H1 (cell line): ENCODE measurements at regions not wholly inside any gene's neighbourhood (a gene's known extent, or its start where the extent isn't known, plus 50 kb on each side); places are given as distances from the start of the nearest gene placed in this dataset.

ENCODE experiments used
- CTCF ChIA-PET: fragments of 300-600 bp; sonication (Branson Sonifier 250); formaldehyde crosslinking; loops from one replicate; lab custom pipeline; 2021; ENCODE audit not compliant: partially characterized antibody; lab: Charles Lee
- POLR2A ChIA-PET: fragments of 300-600 bp; sonication (Branson Sonifier 250); formaldehyde crosslinking; loops from one replicate; lab custom pipeline; 2021; ENCODE audit warnings: inconsistent platforms; ENCODE audit not compliant: partially characterized antibody; lab: Charles Lee
- DNase-seq, 2 experiments: peaks; one replicate each; pipeline versions ENCODE4 v3.0.0 to v3.0.0-alpha.2; 2010 to 2022; ENCODE audit warnings: low spot score in 2 of 2, low read depth in 1 of 2, mixed read lengths in 1 of 2
- FAIRE-seq: peaks from 2 replicates; lab custom pipeline; 2011; peaks lifted over from hg19 to GRCh38; lab: Jason Lieb, UNC
- H2AFZ ChIP-seq: 2 replicates; pipeline ENCODE4 v1.8.1; 2012; ENCODE audit warnings: low read length, inconsistent platforms
- H2AK5ac ChIP-seq: 2 replicates; pipeline ENCODE4 v1.6.1; 2013; ENCODE audit warnings: low read depth, low read length
- H2BK120ac ChIP-seq: replicated peaks from 2 replicates; pipeline ENCODE3; 2013; ENCODE audit warnings: low read depth, low read length, inconsistent platforms
- H2BK12ac ChIP-seq: 2 replicates; pipeline ENCODE4 v1.6.1; 2013; ENCODE audit warnings: low read depth, low read length
- H2BK15ac ChIP-seq: 2 replicates; pipeline ENCODE4 v1.6.1; 2013; ENCODE audit warnings: low read length
- H2BK20ac ChIP-seq: 2 replicates; pipeline ENCODE4 v1.6.1; 2013; ENCODE audit warnings: low read length
- H2BK5ac ChIP-seq: 2 replicates; pipeline ENCODE4 v1.6.1; 2013; ENCODE audit warnings: low read depth, low read length
- H3K14ac ChIP-seq: 2 replicates; pipeline ENCODE4 v1.6.1; 2013; ENCODE audit warnings: inconsistent platforms; ENCODE audit not compliant: insufficient read length
- H3K18ac ChIP-seq: 2 replicates; pipeline ENCODE4 v1.6.1; 2013; ENCODE audit warnings: low read length; ENCODE audit errors: extremely low read depth
- H3K23ac ChIP-seq: 2 replicates; pipeline ENCODE4 v1.6.1; 2013; ENCODE audit warnings: inconsistent platforms; ENCODE audit not compliant: insufficient read length
- H3K23me2 ChIP-seq: 2 replicates; pipeline ENCODE4 v1.6.1; 2013; ENCODE audit warnings: low read depth, low read length
- H3K27ac ChIP-seq: 2 replicates; pipeline ENCODE4 v1.6.1; 2011; ENCODE audit warnings: low read depth, low read length, inconsistent platforms
- H3K27me3 ChIP-seq, 4 experiments: replicated peaks in 1 of 4; 1 replicate in 1 of 4; 2 replicates in 3 of 4; pipeline versions ENCODE4 v1.6.1 to v1.8.1; 2011 to 2013; ENCODE audit warnings: low read length in 3 of 4, mild to moderate bottlenecking in 3 of 4, inconsistent platforms in 2 of 4, mixed read lengths in 2 of 4, moderate library complexity in 1 of 4; ENCODE audit not compliant: control insufficient read depth in 3 of 4, insufficient read depth in 3 of 4; ENCODE audit errors: extremely low read depth in 1 of 4
- H3K36me3 ChIP-seq, 4 experiments: 2 replicates each; pipeline versions ENCODE4 v1.6.1 to v1.8.1; 2011 to 2013; ENCODE audit warnings: mild to moderate bottlenecking in 4 of 4, low read length in 3 of 4, moderate library complexity in 2 of 4, control low read depth in 1 of 4, inconsistent platforms in 1 of 4; ENCODE audit not compliant: insufficient read depth in 4 of 4, control insufficient read depth in 2 of 4
- H3K4ac ChIP-seq: replicated peaks from 2 replicates; pipeline ENCODE3; 2013; ENCODE audit warnings: low read length, low read depth, mixed read lengths, inconsistent platforms; ENCODE audit not compliant: insufficient read length
- H3K4me1 ChIP-seq, 4 experiments: replicated peaks in 1 of 4; 1 replicate in 1 of 4; 2 replicates in 3 of 4; pipeline versions ENCODE4 v1.6.1 to v1.8.1; 2011 to 2013; ENCODE audit warnings: low read length in 3 of 4, inconsistent platforms in 2 of 4, mixed read lengths in 1 of 4; ENCODE audit not compliant: insufficient read depth in 4 of 4, control insufficient read depth in 3 of 4
- H3K4me2 ChIP-seq, 2 experiments: 2 replicates each; pipeline versions ENCODE4 v1.6.1 to v1.8.1; 2011 to 2013; ENCODE audit warnings: low read depth in 2 of 2, low read length in 2 of 2, control low read depth in 1 of 2, inconsistent platforms in 1 of 2, mild to moderate bottlenecking in 1 of 2; ENCODE audit not compliant: insufficient read depth in 1 of 2
- H3K4me3 ChIP-seq, 4 experiments: fragments of 200-600, 300-600 bp in 1 of 4; sonication (generic), shearing (Covaris generic), sonication (Bioruptor Twin) in 1 of 4; 2 replicates each; pipeline versions ENCODE4 v1.5.1 to v1.8.1; 2011 to 2016; ENCODE audit warnings: low read length in 4 of 4, low read depth in 3 of 4, control low read depth in 2 of 4, inconsistent platforms in 2 of 4, mild to moderate bottlenecking in 2 of 4, mixed read lengths in 1 of 4, moderate library complexity in 1 of 4; ENCODE audit not compliant: insufficient read depth in 2 of 4; ENCODE audit errors: extremely low read depth in 1 of 4
- H3K56ac ChIP-seq: replicated peaks from 2 replicates; pipeline ENCODE3; 2013; ENCODE audit warnings: low read depth, mild to moderate bottlenecking, mixed read lengths, low read length, inconsistent platforms; ENCODE audit not compliant: insufficient read length
- H3K79me1 ChIP-seq: 2 replicates; pipeline ENCODE4 v1.6.1; 2013; ENCODE audit warnings: low read depth, low read length, control low read depth
- H3K79me2 ChIP-seq, 2 experiments: 2 replicates each; pipeline versions ENCODE4 v1.6.1 to v1.8.1; 2012 to 2013; ENCODE audit warnings: low read length in 2 of 2, mild to moderate bottlenecking in 2 of 2, inconsistent platforms in 1 of 2; ENCODE audit not compliant: insufficient read depth in 2 of 2, control insufficient read depth in 1 of 2
- H3K9ac ChIP-seq, 4 experiments: replicated peaks in 1 of 4; 1 replicate in 1 of 4; 2 replicates in 3 of 4; pipeline versions ENCODE4 v1.6.1 to v1.8.1; 2011 to 2013; ENCODE audit warnings: low read depth in 3 of 4, low read length in 3 of 4, control low read depth in 2 of 4, mild to moderate bottlenecking in 2 of 4, moderate library complexity in 2 of 4, inconsistent platforms in 1 of 4; ENCODE audit errors: extremely low read depth in 1 of 4
- H3K9me3 ChIP-seq, 2 experiments: 2 replicates each; pipeline versions ENCODE4 v1.6.1 to v1.8.1; 2012 to 2013; ENCODE audit warnings: mild to moderate bottlenecking in 2 of 2, moderate library complexity in 2 of 2, control low read depth in 1 of 2, inconsistent platforms in 1 of 2, low read depth in 1 of 2, low read length in 1 of 2, mixed read lengths in 1 of 2; ENCODE audit not compliant: insufficient read depth in 2 of 2
- H4K20me1 ChIP-seq, 2 experiments: replicated peaks in 1 of 2; 2 replicates each; pipeline versions ENCODE3 to v1.8.1; 2011 to 2013; ENCODE audit warnings: inconsistent platforms in 2 of 2, low read length in 2 of 2, mild to moderate bottlenecking in 1 of 2; ENCODE audit not compliant: insufficient read depth in 2 of 2, control insufficient read depth in 1 of 2
- H4K5ac ChIP-seq: 2 replicates; pipeline ENCODE4 v1.6.1; 2013; ENCODE audit warnings: low read length, low read depth, mixed read lengths, inconsistent platforms; ENCODE audit not compliant: insufficient read length
- H4K8ac ChIP-seq: 2 replicates; pipeline ENCODE4 v1.8.0; 2013; ENCODE audit warnings: mild to moderate bottlenecking, moderate library complexity, low read length, inconsistent platforms; ENCODE audit not compliant: insufficient read depth; ENCODE audit errors: extremely low read depth
- H4K91ac ChIP-seq: replicated peaks from 2 replicates; pipeline ENCODE3; 2013; ENCODE audit warnings: low read length, mixed read lengths, inconsistent platforms; ENCODE audit not compliant: insufficient read length
- BCL11A ChIP-seq, 2 experiments: IDR thresholded peaks; one replicate each; pipeline ENCODE4 v1.6.1; 2011; ENCODE audit warnings: low read depth in 2 of 2, low read length in 2 of 2, mild to moderate bottlenecking in 2 of 2
- CREB1 ChIP-seq: IDR thresholded peaks from 2 replicates; pipeline ENCODE4 v1.6.1; 2012; ENCODE audit warnings: inconsistent platforms
- KDM1A ChIP-seq: fragments of 200-600, 300-600 bp; sonication (generic); IDR thresholded peaks from 2 replicates; pipeline ENCODE4 v1.7.1; 2016; ENCODE audit warnings: mild to moderate bottlenecking, low read length, borderline replicate concordance
- KDM5A ChIP-seq: fragments of 200-600 bp; IDR thresholded peaks from 2 replicates; pipeline ENCODE4 v1.7.1; 2012; ENCODE audit warnings: mild to moderate bottlenecking, low read length, inconsistent platforms, mixed read lengths
- MAX ChIP-seq: IDR thresholded peaks from 2 replicates; pipeline ENCODE4 v1.6.1; 2012; ENCODE audit warnings: inconsistent platforms
- NRF1 ChIP-seq: IDR thresholded peaks from 2 replicates; pipeline ENCODE4 v1.6.1; 2011; ENCODE audit warnings: mild to moderate bottlenecking, low read depth, low read length, improper control_type of control experiment
- PHF8 ChIP-seq: fragments of 200-600 bp; sonication (generic); conservative IDR thresholded peaks from 2 replicates; pipeline ENCODE4 v1.7.1; 2012; ENCODE audit warnings: low read depth, mild to moderate bottlenecking, inconsistent platforms, low read length, moderate library complexity
- RAD21 ChIP-seq, 2 experiments: IDR thresholded peaks in 1 of 2; conservative IDR thresholded peaks in 1 of 2; 2 replicates each; pipeline ENCODE4 v1.6.1; 2011; ENCODE audit warnings: low read depth in 2 of 2, low read length in 2 of 2, improper control_type of control experiment in 1 of 2, inconsistent platforms in 1 of 2, mild to moderate bottlenecking in 1 of 2, moderate library complexity in 1 of 2
- RNF2 ChIP-seq: fragments of 200-900, 300-1000 bp; sonication (generic); IDR thresholded peaks from 2 replicates; pipeline ENCODE4 v1.7.1; 2016; ENCODE audit warnings: borderline replicate concordance, low read depth, mild to moderate bottlenecking, antibody characterized with exemption, low read length; ENCODE audit not compliant: poor library complexity, severe bottlenecking; ENCODE audit errors: missing control alignments
- SAP30 ChIP-seq: fragments of 300-600 bp; sonication (generic); IDR thresholded peaks from 2 replicates; pipeline ENCODE4 v1.7.1; 2012; ENCODE audit warnings: low read length, moderate library complexity, mild to moderate bottlenecking, inconsistent platforms; ENCODE audit not compliant: insufficient read depth, insufficient replicate concordance
- SIRT6 ChIP-seq: IDR thresholded peaks from one replicate; pipeline ENCODE4 v1.7.1; 2012; ENCODE audit warnings: low read length, inconsistent platforms
- TEAD4 ChIP-seq: IDR thresholded peaks from 2 replicates; pipeline ENCODE4 v1.6.1; 2012; ENCODE audit warnings: low read depth, low read length, inconsistent platforms, mixed read lengths
- USF2 ChIP-seq: IDR thresholded peaks from 2 replicates; pipeline ENCODE4 v1.6.1; 2011; ENCODE audit warnings: low read length, improper control_type of control experiment
- WGBS, 2 experiments: shearing (Covaris generic) in 1 of 2; methylation state at CpG; one replicate each; pipeline versions ENCODE4 v1.1.6 to v1.1.7; 2013 to 2015; ENCODE audit warnings: low lambda C conversion rate in 2 of 2, mixed read lengths in 2 of 2, inconsistent platforms in 1 of 2, low coverage in 1 of 2, missing lambda C conversion rate in 1 of 2; ENCODE audit not compliant: insufficient replicate concordance in 2 of 2, insufficient coverage in 1 of 2, insufficient read length in 1 of 2; ENCODE audit errors: extremely low coverage in 1 of 2, missing lambda C conversion rate in 1 of 2; 5-methylcytosine and 5-hydroxymethylcytosine counted together

- Histone ChIP-seq H3K4ac (no peak overlapping the region), H3K79me1 (no peaks in the 10 kb centered on the region; the same call in 1 of the 2 replicates), H3K27me3 (no peaks in the 10 kb centered on the region), H4K8ac (no peak overlapping the region), H3K27ac (no peak overlapping the region), H3K4me3 (no peak overlapping the region), H3K4me1 (no peaks in the 10 kb centered on the region), H2BK12ac (no peak overlapping the region), H3K56ac (no peak overlapping the region), H2BK120ac (no peak overlapping the region), H2AFZ (no peak overlapping the region), H3K18ac (no peak overlapping the region), H2BK15ac (no peak overlapping the region), H3K4me2 (no peak overlapping the region), H4K5ac (no peak overlapping the region), H3K23me2 (no peaks in the 10 kb centered on the region; the same call in 1 of the 2 replicates), H4K91ac (no peak overlapping the region), H3K36me3 (no peaks in the 10 kb centered on the region), H2AK5ac (no peak overlapping the region), H3K79me2 (no peaks in the 10 kb centered on the region), H3K9ac (no peak overlapping the region), H3K14ac (no peak overlapping the region), H4K20me1 (no peaks in the 10 kb centered on the region), H3K23ac (no peak overlapping the region), H2BK20ac (no peak overlapping the region), H2BK5ac (no peak overlapping the region), H3K9me3 (no peaks in the 10 kb centered on the region)
- ChIA-PET CTCF (interaction anchor here (0.6 to 0.8 kb wide), 3 partner anchors 12 to 1749 kb away, joined by 3 to 4 read pairs (median 3); no protein-coding TSS in a partner anchor), POLR2A (no interaction called here)
- WGBS, 2 experiments = 92% methylated on average over 2 of the region's 2 CpGs; no CpG with 5 or more reads in 1 of the 2 experiments
- DNase-seq = no peak
- FAIRE-seq = no peak
- TF ChIP-seq SAP30 = no peak
- no peak for TF ChIP-seq KDM5A
- TF ChIP-seq RNF2 = no peak
- no peak for TF ChIP-seq TEAD4
- no peak for TF ChIP-seq KDM1A
- no peak for TF ChIP-seq PHF8
- TF ChIP-seq BCL11A (IDR thresholded peaks at IDR 0.05; ENCODE audit: low read depth in 2 of 2, low read length in 2 of 2) = no peak
- TF ChIP-seq RAD21 (IDR thresholded peaks at IDR 0.05 in 1 of 2, conservative IDR thresholded peaks at IDR 0.05 in 1 of 2; ENCODE audit: low read depth in 2 of 2, low read length in 2 of 2) = no peak
- no peak for TF ChIP-seq CREB1
- TF ChIP-seq USF2 = no peak
- no peak for TF ChIP-seq MAX
- TF ChIP-seq SIRT6 = no peak
- TF ChIP-seq NRF1 = no peak
Measured at GRCh38 chr12:58678753-58679152, 241.6 kb downstream of the LRIG3 start.
